NCI-H2227 (cell line): ENCODE measurements at regions not wholly inside any gene's neighbourhood (a gene's known extent, or its start where the extent isn't known, plus 50 kb on each side); places are given as distances from the start of the nearest gene placed in this dataset.

Experiments
- DNase-seq: peaks from one replicate; lab custom pipeline; 2025; ENCODE audit not compliant: unreplicated experiment; lab: John Stamatoyannopoulos, UW

- DNase-seq, result no peak
These were observed 378.8 kb downstream of the QKI start for GRCh38 chr6:163793011-163793983.

- DNase-seq, result no peak
These were observed 375.8 kb downstream of the QKI start for GRCh38 chr6:163790266-163790840.

GRCh38 chr6:163789199-163789810 is 374.8 kb downstream of the QKI start:
- no peak for DNase-seq

- no peak for DNase-seq
These were observed 372.6 kb downstream of the QKI start for GRCh38 chr6:163786995-163787671.

- DNase-seq, result no peak
These were observed 368.0 kb downstream of the QKI start for GRCh38 chr6:163782436-163783003.

- DNase-seq, result no peak
These were observed 366.5 kb downstream of the QKI start for GRCh38 chr6:163780994-163781393.

GRCh38 chr6:163779727-163780284 is 365.3 kb downstream of the QKI start:
- no peak for DNase-seq

GRCh38 chr6:163777716-163778115 is 363.2 kb downstream of the QKI start:
- no peak for DNase-seq

GRCh38 chr6:163776906-163777686 is 362.6 kb downstream of the QKI start:
- no peak for DNase-seq

- no peak for DNase-seq
These were observed 361.8 kb downstream of the QKI start for GRCh38 chr6:163776196-163776905.

GRCh38 chr6:163775313-163775712 is 360.8 kb downstream of the QKI start:
- no peak for DNase-seq

GRCh38 chr6:163774485-163774884 is 360.0 kb downstream of the QKI start:
- no peak for DNase-seq

- no peak for DNase-seq
These were observed 359.1 kb downstream of the QKI start for GRCh38 chr6:163773646-163774045.

- no peak for DNase-seq
These were observed 358.2 kb downstream of the QKI start for GRCh38 chr6:163772701-163773100.

GRCh38 chr6:163771180-163771579 is 356.7 kb downstream of the QKI start:
- DNase-seq, result no peak

- no peak for DNase-seq
These were observed 354.4 kb downstream of the QKI start for GRCh38 chr6:163768905-163769304.

- DNase-seq, result no peak
These were observed 352.4 kb downstream of the QKI start for GRCh38 chr6:163766936-163767335.

GRCh38 chr6:163765335-163765734 is 350.8 kb downstream of the QKI start:
- DNase-seq, result no peak

GRCh38 chr6:163764565-163764964 is 350.0 kb downstream of the QKI start:
- no peak for DNase-seq
